Nephron progenitor cell (in vitro differentiated cells): ENCODE measurements at regions not wholly inside any gene's neighbourhood (a gene's known extent, or its start where the extent isn't known, plus 50 kb on each side); places are given as distances from the start of the nearest gene placed in this dataset.

Experiments
- DNase-seq: peaks from one replicate; pipeline ENCODE4 v3.0.0; 2021
- H3K27ac Mint-ChIP-seq: 2 replicates; pipeline ENCODE4 v1.8.0; 2021; ENCODE audit warnings: mild to moderate bottlenecking, moderate library complexity, mixed read lengths
- H3K27me3 Mint-ChIP-seq: 2 replicates; pipeline ENCODE4 v1.8.0; 2021; ENCODE audit warnings: mild to moderate bottlenecking, low read depth, mixed read lengths; ENCODE audit not compliant: poor library complexity
- H3K36me3 Mint-ChIP-seq: 2 replicates; pipeline ENCODE4 v1.8.0; 2021; ENCODE audit warnings: low read depth, mixed read lengths
- H3K4me1 Mint-ChIP-seq: 2 replicates; pipeline ENCODE4 v1.8.0; 2021; ENCODE audit warnings: mixed read lengths
- H3K4me3 Mint-ChIP-seq: 2 replicates; pipeline ENCODE4 v1.8.0; 2021; ENCODE audit warnings: mild to moderate bottlenecking, moderate library complexity, mixed read lengths
- H3K9me3 Mint-ChIP-seq: 2 replicates; pipeline ENCODE4 v1.8.0; 2021; ENCODE audit warnings: mild to moderate bottlenecking, moderate library complexity, mixed read lengths
- TF ChIP-seq, protein P1 (sequence below): fragments of 200-600 bp; sonication (generic); IDR thresholded peaks from 2 replicates; pipeline ENCODE4 v1.5.0; 2021; ENCODE audit warnings: antibody characterized with exemption

- H3K9me3 Mint-ChIP-seq: no peaks in the 10 kb centered on the region
- no peaks in the 10 kb centered on the region for H3K27me3 Mint-ChIP-seq
- H3K4me3 Mint-ChIP-seq: no peak overlapping the region
- H3K27ac Mint-ChIP-seq: no peak overlapping the region
- H3K36me3 Mint-ChIP-seq: no peaks in the 10 kb centered on the region
- no peak for DNase-seq
- TF ChIP-seq, protein P1, sequence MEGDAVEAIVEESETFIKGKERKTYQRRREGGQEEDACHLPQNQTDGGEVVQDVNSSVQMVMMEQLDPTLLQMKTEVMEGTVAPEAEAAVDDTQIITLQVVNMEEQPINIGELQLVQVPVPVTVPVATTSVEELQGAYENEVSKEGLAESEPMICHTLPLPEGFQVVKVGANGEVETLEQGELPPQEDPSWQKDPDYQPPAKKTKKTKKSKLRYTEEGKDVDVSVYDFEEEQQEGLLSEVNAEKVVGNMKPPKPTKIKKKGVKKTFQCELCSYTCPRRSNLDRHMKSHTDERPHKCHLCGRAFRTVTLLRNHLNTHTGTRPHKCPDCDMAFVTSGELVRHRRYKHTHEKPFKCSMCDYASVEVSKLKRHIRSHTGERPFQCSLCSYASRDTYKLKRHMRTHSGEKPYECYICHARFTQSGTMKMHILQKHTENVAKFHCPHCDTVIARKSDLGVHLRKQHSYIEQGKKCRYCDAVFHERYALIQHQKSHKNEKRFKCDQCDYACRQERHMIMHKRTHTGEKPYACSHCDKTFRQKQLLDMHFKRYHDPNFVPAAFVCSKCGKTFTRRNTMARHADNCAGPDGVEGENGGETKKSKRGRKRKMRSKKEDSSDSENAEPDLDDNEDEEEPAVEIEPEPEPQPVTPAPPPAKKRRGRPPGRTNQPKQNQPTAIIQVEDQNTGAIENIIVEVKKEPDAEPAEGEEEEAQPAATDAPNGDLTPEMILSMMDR: no peak
- H3K4me1 Mint-ChIP-seq: no peaks in the 10 kb centered on the region
Measured at GRCh38 chr7:118298771-118299170, 74.3 kb downstream of the ANKRD7 start.

- TF ChIP-seq, protein P1: no peak
- H3K36me3 Mint-ChIP-seq: no peaks in the 10 kb centered on the region
Measured at GRCh38 chr7:118300177-118300576, 75.7 kb downstream of the ANKRD7 start.

DNA sequence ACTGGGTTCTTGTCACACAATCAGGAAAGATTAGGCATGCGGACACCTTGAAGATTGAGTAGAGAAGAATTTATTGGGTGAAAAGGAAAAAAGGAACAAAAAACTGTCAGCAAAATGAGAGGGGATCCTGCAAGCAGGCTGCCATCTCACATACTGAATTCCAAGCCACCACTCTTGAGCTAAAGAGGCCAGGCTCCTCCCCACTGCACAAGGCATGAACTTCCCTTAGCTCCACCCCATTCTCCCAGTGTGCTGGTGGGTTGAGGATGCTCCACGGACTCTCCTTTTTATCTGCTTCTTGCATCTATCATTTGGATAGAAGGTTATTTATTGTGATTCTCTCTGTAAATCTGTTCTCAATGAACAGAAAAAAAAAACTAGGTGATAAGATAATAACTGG is 79.6 kb downstream of the ANKRD7 start:
- Mint-ChIP-seq H3K27ac (no peak overlapping the region), H3K4me1 (no peaks in the 10 kb centered on the region), H3K4me3 (no peak overlapping the region), H3K27me3 (no peaks in the 10 kb centered on the region), H3K9me3 (peaks cover 4% of the 10 kb centered on the region), H3K36me3 (no peaks in the 10 kb centered on the region)
- TF ChIP-seq, protein P1: no peak
- no peak for DNase-seq

More at GRCh38 chr7:118300177-118300576, 75.7 kb downstream of the ANKRD7 start:
- Mint-ChIP-seq H3K9me3 (no peaks in the 10 kb centered on the region), H3K4me3 (no peak overlapping the region), H3K4me1 (no peaks in the 10 kb centered on the region), H3K27me3 (no peaks in the 10 kb centered on the region), H3K27ac (no peak overlapping the region)
- no peak for DNase-seq

DNA sequence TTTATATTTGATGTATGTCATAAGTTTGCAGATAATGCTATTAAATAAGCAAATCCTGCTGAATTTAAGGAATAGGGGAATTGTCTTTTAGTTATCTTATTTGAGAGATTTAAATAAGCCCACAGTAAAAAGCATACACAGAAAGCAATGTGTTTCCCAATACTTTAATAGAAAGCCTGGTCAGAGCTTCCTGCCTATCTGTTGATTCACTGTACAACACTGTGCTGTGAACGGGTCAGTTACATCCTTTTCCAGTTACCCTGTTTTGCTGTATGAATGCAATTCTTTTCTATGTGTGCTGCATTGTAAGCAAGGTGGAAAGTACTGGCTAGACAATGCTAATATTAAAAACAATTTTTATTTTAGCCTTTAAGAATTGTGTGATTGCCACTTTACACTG is 81.2 kb downstream of the ANKRD7 start:
- no peaks in the 10 kb centered on the region for H3K4me1 Mint-ChIP-seq
- H3K36me3 Mint-ChIP-seq: no peaks in the 10 kb centered on the region
- H3K27ac Mint-ChIP-seq: no peak overlapping the region
- TF ChIP-seq, protein P1: no peak
- no peak for DNase-seq
- H3K27me3 Mint-ChIP-seq: no peaks in the 10 kb centered on the region
- no peak overlapping the region for H3K4me3 Mint-ChIP-seq
- peaks cover 14% of the 10 kb centered on the region for H3K9me3 Mint-ChIP-seq

DNA sequence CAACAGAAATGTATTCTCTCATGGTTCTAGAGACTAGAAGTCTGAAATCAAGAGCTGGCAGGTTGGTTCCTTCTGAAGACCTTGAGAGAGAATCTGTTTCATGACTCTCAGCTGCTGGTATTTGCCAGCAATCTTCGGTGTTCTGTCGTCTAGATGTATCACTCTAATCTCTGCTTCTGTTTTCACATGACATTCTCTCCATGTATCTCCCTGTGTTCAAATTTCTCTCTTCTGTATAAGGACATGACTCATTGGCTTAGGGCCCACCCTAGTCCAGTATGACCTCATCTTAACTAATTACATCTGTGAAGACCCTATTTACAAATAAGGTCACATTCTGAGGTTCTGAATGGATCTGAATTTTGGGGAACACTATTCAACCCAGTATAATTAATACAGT is 82.3 kb downstream of the ANKRD7 start:
- no peaks in the 10 kb centered on the region for H3K4me1 Mint-ChIP-seq
- H3K27ac Mint-ChIP-seq: no peak overlapping the region
- no peaks in the 10 kb centered on the region for H3K27me3 Mint-ChIP-seq
- DNase-seq: no peak
- H3K36me3 Mint-ChIP-seq: no peaks in the 10 kb centered on the region
- no peak overlapping the region for H3K4me3 Mint-ChIP-seq
- TF ChIP-seq, protein P1: no peak
- H3K9me3 Mint-ChIP-seq: peaks cover 14% of the 10 kb centered on the region

GRCh38 chr7:118311121-118311836 is 86.8 kb downstream of the ANKRD7 start:
- H3K9me3 Mint-ChIP-seq: peaks cover 24% of the 10 kb centered on the region
- H3K36me3 Mint-ChIP-seq: no peaks in the 10 kb centered on the region
- H3K27me3 Mint-ChIP-seq: no peaks in the 10 kb centered on the region
- no peak for DNase-seq
- no peak overlapping the region for H3K27ac Mint-ChIP-seq
- H3K4me3 Mint-ChIP-seq: no peak overlapping the region
- peaks cover 4% of the 10 kb centered on the region for H3K4me1 Mint-ChIP-seq
- TF ChIP-seq, protein P1: no peak
